AG09309 (cell line): ENCODE measurements at regions not wholly inside any gene's neighbourhood (a gene's known extent, or its start where the extent isn't known, plus 50 kb on each side); places are given as distances from the start of the nearest gene placed in this dataset.
"Not testable (repeated sequence)": the region's sequence is repeated elsewhere in the genome, so short reads cannot be mapped to it uniquely, and the experiment has no call there.

ENCODE experiments used
- DNase-seq: peaks from one replicate; pipeline ENCODE4 v3.0.0-alpha.2; 2010; ENCODE audit warnings: low read depth
- H3K4me3 ChIP-seq: 2 replicates; pipeline ENCODE4 v1.5.1; 2011; ENCODE audit warnings: mild to moderate bottlenecking, low read depth, low read length, moderate library complexity; ENCODE audit not compliant: control insufficient read depth

DNA sequence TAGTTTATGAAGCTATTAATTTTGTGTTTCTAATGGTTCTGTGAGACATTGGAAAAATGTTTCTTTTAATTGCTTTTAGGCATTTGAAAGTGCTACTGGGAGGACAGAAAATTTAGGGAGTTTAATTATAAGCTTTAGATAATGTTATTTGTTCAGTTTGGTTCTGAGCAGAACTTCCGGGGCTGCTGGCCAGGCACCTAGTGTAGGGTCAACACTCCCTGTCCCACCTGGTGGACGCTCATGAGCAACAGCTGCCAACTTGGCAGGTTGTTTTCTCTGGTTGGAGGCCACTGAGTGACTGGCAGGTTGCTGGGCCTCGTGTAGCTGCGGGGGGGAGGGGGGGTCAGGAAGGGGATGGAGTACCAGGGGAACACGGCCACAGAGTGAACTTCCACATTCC is 250.2 kb downstream of the RTP5 start:
- not testable (repeated sequence) for H3K4me3 ChIP-seq, DNase-seq

- not testable (repeated sequence) for DNase-seq, H3K4me3 ChIP-seq
These were observed 261.2 kb downstream of the RTP5 start for GRCh38 chr2:242130682-242131081.

DNA sequence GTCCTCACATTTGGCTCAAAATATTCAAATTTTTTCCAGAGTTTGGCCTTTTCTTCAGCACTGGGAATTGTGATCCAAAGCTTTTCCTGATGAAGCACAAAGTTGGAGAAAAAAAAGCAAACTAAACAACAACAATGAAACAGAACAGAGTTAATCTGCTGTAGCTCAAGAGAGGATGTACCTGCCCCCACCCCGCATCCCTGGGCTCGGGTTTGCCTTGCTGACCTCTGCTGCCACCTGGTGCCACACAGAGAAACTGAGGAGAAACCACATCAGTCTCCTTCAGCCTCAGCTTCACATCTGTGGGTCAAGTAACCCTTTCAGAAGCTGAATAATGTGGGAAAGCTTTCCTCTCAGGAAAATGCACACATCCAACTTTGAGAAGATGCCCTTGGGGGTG is 290.4 kb downstream of the RTP5 start:
- H3K4me3 ChIP-seq, DNase-seq: not testable (repeated sequence)

DNA sequence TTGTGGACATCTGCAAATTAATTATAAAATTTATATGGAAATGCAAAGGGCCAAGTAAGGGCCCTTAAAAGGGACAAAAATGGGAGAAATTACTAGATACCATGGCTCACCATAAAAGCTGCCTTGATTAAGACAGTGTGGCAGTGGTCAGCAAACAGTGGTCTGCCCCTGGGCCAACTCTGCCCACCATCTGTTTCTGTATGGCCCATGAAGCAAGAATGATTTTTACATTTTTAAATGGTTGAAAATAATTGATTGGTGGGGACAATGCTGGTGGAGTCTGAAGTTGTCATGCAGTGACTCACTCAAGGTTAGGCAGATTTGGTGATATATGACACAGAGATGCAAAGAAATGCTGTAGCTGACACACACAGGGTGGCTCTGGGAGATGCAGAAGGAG is 295.6 kb downstream of the RTP5 start:
- DNase-seq, H3K4me3 ChIP-seq: not testable (repeated sequence)

DNA sequence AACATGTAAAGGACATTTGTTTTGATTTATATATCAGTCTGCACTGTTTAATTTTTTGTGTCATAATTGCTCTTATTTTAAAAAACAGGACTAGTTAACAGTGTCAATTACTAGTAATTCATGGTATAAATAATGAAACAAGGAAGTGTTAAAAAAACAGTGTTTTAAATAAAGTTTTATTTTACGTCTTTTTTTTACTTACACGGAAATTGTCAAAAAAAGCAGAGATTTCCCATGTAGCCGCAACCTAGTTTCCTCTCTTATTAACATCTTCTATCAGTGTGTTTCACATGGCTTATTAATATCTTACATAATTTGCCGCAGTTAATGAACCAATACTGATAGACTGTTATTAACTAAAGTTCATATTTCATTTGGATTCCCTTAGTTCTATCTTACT is 301.8 kb downstream of the RTP5 start:
- DNase-seq, H3K4me3 ChIP-seq: not testable (repeated sequence)
